ENCODE measurements at regions not wholly inside any gene's neighbourhood (a gene's known extent, or its start where the extent isn't known, plus 50 kb on each side); places are given as distances from the start of the nearest gene placed in this dataset.

GRCh38 chr18:51912381-51912780, 427.6 kb upstream of the DCC start:
- Histone ChIP-seq H3K36me3 (ENCODE audit: control insufficient read depth, insufficient read depth, low read length) (no peaks in the 10 kb centered on the region), H3K9ac (ENCODE audit: insufficient read depth, low read length) (no peak overlapping the region), H3K9me3 (ENCODE audit: control insufficient read depth, insufficient read depth, low read depth, low read length) (no peaks in the 10 kb centered on the region), H3K27me3 (ENCODE audit: control insufficient read depth, insufficient read depth, low read length) (no peaks in the 10 kb centered on the region), H4K20me1 (ENCODE audit: control insufficient read depth, extremely low read depth, insufficient read depth, low read length) (no peaks in the 10 kb centered on the region), H2AFZ (ENCODE audit: low read length) (no peak overlapping the region), H3K27ac (ENCODE audit: insufficient read depth, low read length) (no peak overlapping the region), H3K4me2 (ENCODE audit: extremely low read depth, insufficient read depth, low read length) (no peak overlapping the region), H3K79me2 (ENCODE audit: control insufficient read depth, insufficient read depth, low read length) (no peaks in the 10 kb centered on the region), H3K4me3 (replicated peaks in 1 of 4; ENCODE audit: control extremely low read depth in 1 of 4, insufficient read depth in 1 of 4, low read depth in 3 of 4, low read length in 4 of 4) (no peak overlapping the region), H3K4me1 (ENCODE audit: control insufficient read depth, extremely low read depth, insufficient read depth, low read length) (no peaks in the 10 kb centered on the region)
- no peak for DNase-seq (ENCODE audit: low read depth in 2 of 2)
- TF ChIP-seq CTCF (conservative IDR thresholded peaks at IDR 0.05 in 1 of 2, IDR thresholded peaks at IDR 0.05 in 1 of 2; ENCODE audit: low read depth in 1 of 2, low read length in 2 of 2) (no peak), EZH2 (IDR thresholded peaks at IDR 0.05; ENCODE audit: low read length, missing control alignments) (no peak)

GRCh38 chr18:51915176-51915575, 424.8 kb upstream of the DCC start:
- no peak for DNase-seq (ENCODE audit: low read depth in 2 of 2)
- TF ChIP-seq CTCF (conservative IDR thresholded peaks at IDR 0.05 in 1 of 2, IDR thresholded peaks at IDR 0.05 in 1 of 2; ENCODE audit: low read depth in 1 of 2, low read length in 2 of 2) (no peak), EZH2 (IDR thresholded peaks at IDR 0.05; ENCODE audit: low read length, missing control alignments) (no peak)
- Histone ChIP-seq H3K4me1 (ENCODE audit: control insufficient read depth, extremely low read depth, insufficient read depth, low read length) (no peaks in the 10 kb centered on the region), H3K9me3 (ENCODE audit: control insufficient read depth, insufficient read depth, low read depth, low read length) (no peaks in the 10 kb centered on the region), H3K27ac (ENCODE audit: insufficient read depth, low read length) (no peak overlapping the region), H3K9ac (ENCODE audit: insufficient read depth, low read length) (no peak overlapping the region), H4K20me1 (ENCODE audit: control insufficient read depth, extremely low read depth, insufficient read depth, low read length) (no peaks in the 10 kb centered on the region), H3K36me3 (ENCODE audit: control insufficient read depth, insufficient read depth, low read length) (no peaks in the 10 kb centered on the region), H3K79me2 (ENCODE audit: control insufficient read depth, insufficient read depth, low read length) (no peaks in the 10 kb centered on the region), H3K4me3 (replicated peaks in 1 of 4; ENCODE audit: control extremely low read depth in 1 of 4, insufficient read depth in 1 of 4, low read depth in 3 of 4, low read length in 4 of 4) (no peak overlapping the region), H3K27me3 (ENCODE audit: control insufficient read depth, insufficient read depth, low read length) (no peaks in the 10 kb centered on the region), H3K4me2 (ENCODE audit: extremely low read depth, insufficient read depth, low read length) (no peak overlapping the region), H2AFZ (ENCODE audit: low read length) (no peak overlapping the region)

GRCh38 chr18:51921862-51922261, 418.1 kb upstream of the DCC start:
- H3K36me3 ChIP-seq (ENCODE audit: control insufficient read depth, insufficient read depth, low read length) = no peaks in the 10 kb centered on the region
- no peak overlapping the region for H2AFZ ChIP-seq (ENCODE audit: low read length)
- no peak overlapping the region for H3K27ac ChIP-seq (ENCODE audit: insufficient read depth, low read length)
- no peaks in the 10 kb centered on the region for H3K27me3 ChIP-seq (ENCODE audit: control insufficient read depth, insufficient read depth, low read length)
- H3K79me2 ChIP-seq (ENCODE audit: control insufficient read depth, insufficient read depth, low read length) = no peaks in the 10 kb centered on the region
- H3K4me3 ChIP-seq (replicated peaks in 1 of 4; ENCODE audit: control extremely low read depth in 1 of 4, insufficient read depth in 1 of 4, low read depth in 3 of 4, low read length in 4 of 4) = no peak overlapping the region
- H4K20me1 ChIP-seq (ENCODE audit: control insufficient read depth, extremely low read depth, insufficient read depth, low read length) = no peaks in the 10 kb centered on the region
- H3K4me1 ChIP-seq (ENCODE audit: control insufficient read depth, extremely low read depth, insufficient read depth, low read length) = no peaks in the 10 kb centered on the region
- H3K9ac ChIP-seq (ENCODE audit: insufficient read depth, low read length) = no peak overlapping the region
- TF ChIP-seq CTCF (conservative IDR thresholded peaks at IDR 0.05 in 1 of 2, IDR thresholded peaks at IDR 0.05 in 1 of 2; ENCODE audit: low read depth in 1 of 2, low read length in 2 of 2) (no peak), EZH2 (IDR thresholded peaks at IDR 0.05; ENCODE audit: low read length, missing control alignments) (no peak)
- H3K4me2 ChIP-seq (ENCODE audit: extremely low read depth, insufficient read depth, low read length) = no peak overlapping the region
- H3K9me3 ChIP-seq (ENCODE audit: control insufficient read depth, insufficient read depth, low read depth, low read length) = no peaks in the 10 kb centered on the region
- no peak for DNase-seq (ENCODE audit: low read depth in 2 of 2)

Measured in fibroblast of lung (primary cell).